ENCODE measurements at regions not wholly inside any gene's neighbourhood (a gene's known extent, or its start where the extent isn't known, plus 50 kb on each side); places are given as distances from the start of the nearest gene placed in this dataset.

GRCh38 chr4:56086073-56086541 lies 137.4 kb downstream of the CEP135 start:
- DNase-seq (ENCODE audit: low spot score): no peak

GRCh38 chr4:56085275-56085674 lies 136.5 kb downstream of the CEP135 start:
- no peak for DNase-seq (ENCODE audit: low spot score)

GRCh38 chr4:56084851-56085250 lies 136.1 kb downstream of the CEP135 start:
- no peak for DNase-seq (ENCODE audit: low spot score)
